ENCODE measurements at regions not wholly inside any gene's neighbourhood (a gene's known extent, or its start where the extent isn't known, plus 50 kb on each side); places are given as distances from the start of the nearest gene placed in this dataset.

GRCh38 chr16:24624102-24624501 is 84.7 kb downstream of the RBBP6 start:
- intact Hi-C loops (cut with micrococcal nuclease) = no loop called here

- intact Hi-C loops (cut with micrococcal nuclease) = no loop called here
These were observed 86.9 kb downstream of the RBBP6 start for GRCh38 chr16:24626256-24626655.

DNA sequence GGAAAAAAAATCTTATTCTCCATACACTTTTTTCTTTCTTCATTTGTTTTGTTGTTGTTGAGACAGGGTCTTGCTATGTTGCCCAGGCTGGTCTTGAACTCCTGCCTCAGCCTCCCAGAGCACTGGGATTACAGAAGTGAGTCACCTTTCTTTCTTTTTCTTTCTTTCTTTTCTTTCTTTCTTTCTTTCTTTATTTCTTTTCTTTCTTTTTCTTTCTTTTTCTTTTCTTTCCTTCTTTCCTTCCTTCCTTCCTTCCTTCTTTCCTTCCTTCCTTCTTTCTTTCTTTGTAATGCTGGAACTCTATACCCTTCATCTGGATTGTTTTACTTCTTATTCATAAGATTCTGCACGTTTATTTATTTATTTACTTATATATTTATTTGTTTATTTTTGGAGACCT is 94.5 kb upstream of the TNRC6A start:
- intact Hi-C loops (cut with micrococcal nuclease) = no loop called here

DNA sequence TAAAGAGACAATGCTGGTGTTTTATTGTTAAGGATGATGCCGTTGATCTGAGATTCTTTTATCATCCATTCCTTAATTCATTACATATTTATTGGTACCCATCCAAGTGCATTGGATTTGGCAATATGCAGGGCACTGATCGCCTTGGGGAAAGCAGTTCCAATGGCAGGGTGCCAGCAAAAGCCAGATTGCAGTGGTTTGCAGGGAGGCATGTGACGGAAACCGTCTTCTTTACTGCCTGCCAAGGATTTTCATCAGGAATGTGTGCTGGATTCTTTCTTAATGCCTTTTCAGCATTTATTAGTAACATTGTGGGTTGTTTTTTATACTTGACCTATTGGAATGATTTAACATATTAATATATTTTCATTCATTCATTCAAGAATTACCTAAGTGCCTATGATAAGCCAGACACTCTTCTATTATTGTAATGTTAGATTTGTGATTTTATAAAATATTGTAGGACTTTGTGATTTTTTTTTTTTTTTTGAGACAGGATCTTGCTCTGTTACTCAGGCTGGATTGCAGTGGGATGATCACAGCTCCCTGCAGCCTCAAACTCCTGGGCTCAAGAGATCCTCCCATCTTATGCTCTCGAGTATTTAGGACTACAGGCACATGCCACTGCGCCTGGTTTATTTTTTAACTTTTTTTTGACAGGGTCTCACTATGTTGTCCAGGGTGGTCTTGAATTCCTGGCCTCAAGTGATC is 93.4 kb upstream of the TNRC6A start:
- intact Hi-C loops (cut with micrococcal nuclease) = no loop called here

DNA sequence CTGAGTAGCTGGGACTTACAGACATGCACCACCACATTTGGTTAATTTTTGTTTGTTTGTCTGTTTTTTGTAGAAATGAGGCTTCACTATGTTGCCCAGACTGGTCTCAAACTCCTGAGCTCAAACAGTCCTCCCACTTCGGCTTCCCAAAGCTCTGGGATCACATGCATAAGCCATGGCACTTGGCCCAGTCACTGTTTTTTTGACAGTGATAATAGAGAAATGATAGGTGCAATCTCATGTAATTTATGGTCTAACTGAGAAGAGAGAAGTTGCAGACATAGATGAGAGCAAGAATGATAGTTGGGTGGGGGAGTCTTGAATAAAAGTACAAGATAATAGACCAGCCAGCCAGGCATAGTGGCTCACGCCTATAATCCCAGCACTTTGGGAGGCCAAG is 89.7 kb upstream of the TNRC6A start:
- intact Hi-C loops (cut with micrococcal nuclease) = no loop called here

- intact Hi-C loops (cut with micrococcal nuclease) = no loop called here
These were observed 86.0 kb upstream of the TNRC6A start for GRCh38 chr16:24643489-24643888.

GRCh38 chr16:24645739-24646645 is 83.5 kb upstream of the TNRC6A start:
- intact Hi-C loops (cut with micrococcal nuclease) = no loop called here

DNA sequence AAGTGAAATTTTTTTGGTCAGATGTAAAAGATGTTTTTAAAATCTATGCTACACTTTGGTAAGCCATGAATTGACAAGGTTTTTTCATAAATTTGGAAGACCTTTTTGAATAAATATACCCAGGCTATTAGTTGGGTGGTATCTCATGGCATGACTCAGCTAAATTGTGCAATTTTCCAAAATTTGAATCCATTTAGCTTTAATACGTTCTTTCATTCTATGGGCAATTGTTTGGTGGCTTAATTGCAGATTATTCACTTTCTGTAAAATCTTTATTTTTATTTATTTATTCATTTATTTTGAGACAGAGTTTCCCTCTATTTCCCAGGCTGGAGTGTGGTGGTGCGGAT is 82.8 kb upstream of the TNRC6A start:
- intact Hi-C loops (cut with micrococcal nuclease) = no loop called here

GRCh38 chr16:24652209-24652712 is 77.2 kb upstream of the TNRC6A start:
- intact Hi-C loops (cut with micrococcal nuclease) = no loop called here

DNA sequence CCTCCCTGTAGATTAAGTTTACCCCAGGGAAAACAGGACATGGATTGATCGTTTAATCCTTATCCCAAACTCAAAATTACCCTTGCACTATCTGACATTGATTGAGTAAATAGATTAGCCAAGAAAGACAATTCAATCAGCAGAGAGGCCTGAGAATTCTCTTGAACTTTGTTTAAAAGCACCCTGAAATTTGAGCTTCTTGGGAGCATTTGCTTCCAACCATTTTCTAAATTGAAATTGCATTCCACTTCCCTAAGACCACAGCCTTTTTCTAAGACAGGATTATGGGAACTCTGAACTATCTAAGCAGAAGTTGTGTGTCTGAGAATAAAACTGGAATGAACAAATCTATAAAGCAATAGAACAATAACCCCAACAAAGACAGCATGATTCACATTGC is 76.6 kb upstream of the TNRC6A start:
- intact Hi-C loops (cut with micrococcal nuclease) = no loop called here

DNA sequence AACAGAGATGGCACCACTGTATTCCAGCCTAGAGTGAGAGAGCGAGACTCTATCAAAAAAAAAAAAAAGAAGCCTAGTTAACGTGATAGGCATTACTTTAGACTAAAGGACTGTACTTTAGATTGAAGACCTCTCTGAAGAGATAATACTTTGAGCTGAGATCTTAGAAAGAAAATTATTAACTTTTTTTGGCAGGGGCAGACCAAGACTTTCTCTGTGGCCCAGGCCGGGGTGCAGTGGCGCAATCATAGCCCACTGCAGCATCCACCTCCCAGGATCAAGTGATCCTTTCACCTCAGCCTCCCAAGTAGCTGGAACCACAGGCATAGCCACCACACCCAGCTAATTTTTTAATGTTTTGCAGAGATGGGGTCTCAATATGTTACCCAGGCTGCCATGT is 75.7 kb upstream of the TNRC6A start:
- intact Hi-C loops (cut with micrococcal nuclease) = no loop called here

- intact Hi-C loops (cut with micrococcal nuclease) = loop anchor here (10.0 kb wide), 1 partner anchor 69 kb away; no protein-coding TSS in a partner anchor
These were observed 63.5 kb upstream of the TNRC6A start for GRCh38 chr16:24665942-24666341.

DNA sequence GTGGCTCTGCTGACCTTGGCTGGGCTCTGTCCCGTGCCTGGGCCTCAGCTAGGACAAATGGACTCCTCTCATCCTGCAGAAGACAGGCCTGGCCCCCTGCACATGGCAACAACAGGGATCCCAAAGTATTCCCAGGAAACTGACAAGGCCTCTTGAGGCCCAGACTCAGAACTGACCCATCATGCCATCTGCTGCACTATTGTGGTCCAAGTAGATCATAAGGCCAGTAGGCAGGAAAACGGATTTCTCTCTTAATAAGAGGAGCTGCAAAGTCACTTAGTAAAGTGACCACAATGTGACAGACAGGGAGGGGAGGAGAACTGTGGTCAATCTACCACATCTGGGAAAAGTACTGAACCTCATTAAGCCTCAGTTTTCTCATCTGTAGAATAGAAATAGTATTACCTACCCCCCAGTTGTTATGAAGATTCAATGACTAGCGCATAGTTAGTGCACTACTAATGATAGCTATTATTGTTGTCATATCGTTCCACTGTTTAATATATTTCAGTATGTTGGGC is 62.1 kb upstream of the TNRC6A start:
- intact Hi-C loops (cut with micrococcal nuclease) = loop anchor here (10.0 kb wide), 1 partner anchor 67 kb away; no protein-coding TSS in a partner anchor

DNA sequence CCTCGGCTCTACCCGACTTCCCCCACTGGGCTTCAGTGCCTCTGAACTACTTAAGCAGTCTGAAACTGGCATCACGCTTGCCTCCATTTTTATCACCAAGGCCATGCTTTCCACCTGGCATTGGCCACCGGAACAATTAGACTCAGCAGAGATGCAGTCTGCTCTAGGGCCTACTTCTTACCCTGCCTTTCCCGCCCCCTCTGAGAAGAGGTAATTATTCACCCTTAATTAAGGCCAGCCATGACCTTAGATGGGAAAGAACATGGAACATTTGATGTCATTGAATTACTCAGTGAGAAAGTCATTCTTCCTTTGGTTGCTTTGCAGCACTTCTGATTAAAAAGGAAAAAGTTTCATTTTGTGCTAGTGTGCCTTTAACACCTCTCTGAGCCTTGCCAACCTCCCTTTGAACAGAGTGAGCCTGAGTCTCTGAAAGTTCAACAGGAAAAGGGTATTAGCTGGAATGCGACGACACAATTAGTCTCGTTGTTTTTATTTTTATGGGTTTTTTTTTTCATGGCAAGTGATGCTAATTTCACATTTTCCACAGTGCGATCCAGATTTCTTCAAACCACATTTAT is 60.9 kb upstream of the TNRC6A start:
- intact Hi-C loops (cut with micrococcal nuclease) = loop anchor here (10.0 kb wide), 1 partner anchor 66 kb away; no protein-coding TSS in a partner anchor

DNA sequence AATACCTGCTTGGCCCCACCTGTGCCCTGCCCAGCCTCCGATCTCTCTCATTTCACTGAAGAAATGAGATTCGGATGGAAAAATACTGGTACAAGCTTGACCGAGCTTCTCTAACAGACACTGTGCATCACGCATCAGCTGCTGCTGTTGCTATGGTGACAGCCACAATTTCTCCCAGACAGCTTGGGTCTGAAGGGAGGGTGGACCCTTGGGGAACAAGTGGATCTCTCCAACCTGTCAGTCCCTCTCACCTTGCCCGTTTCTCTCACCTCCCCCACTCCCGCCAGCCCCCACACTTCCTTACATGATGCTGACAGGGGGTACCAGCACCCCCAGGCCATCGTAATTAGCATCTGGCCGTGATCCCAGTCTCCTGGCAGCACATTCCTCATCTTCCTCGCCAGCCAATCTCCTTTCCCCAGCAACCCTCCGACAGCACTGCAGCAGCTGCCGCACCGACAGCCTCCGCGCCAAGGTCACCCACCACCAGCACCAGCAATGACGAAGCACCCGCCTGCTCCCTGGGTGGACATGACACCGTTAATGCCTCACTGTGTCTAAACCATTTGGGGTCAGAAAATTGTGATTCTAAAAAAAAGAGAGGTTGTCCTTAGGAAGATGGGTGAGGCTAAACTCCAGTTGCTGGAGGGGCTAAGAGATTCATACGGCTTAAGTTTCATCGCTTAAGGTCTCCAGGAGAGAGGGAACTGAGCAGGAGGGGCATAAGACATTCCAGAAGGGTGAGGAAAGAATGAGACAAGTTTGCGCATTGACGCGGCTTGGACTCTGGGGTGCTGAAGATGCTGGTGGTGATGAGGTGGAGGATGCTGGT is 58.6 kb upstream of the TNRC6A start:
- intact Hi-C loops (cut with micrococcal nuclease) = no loop called here

DNA sequence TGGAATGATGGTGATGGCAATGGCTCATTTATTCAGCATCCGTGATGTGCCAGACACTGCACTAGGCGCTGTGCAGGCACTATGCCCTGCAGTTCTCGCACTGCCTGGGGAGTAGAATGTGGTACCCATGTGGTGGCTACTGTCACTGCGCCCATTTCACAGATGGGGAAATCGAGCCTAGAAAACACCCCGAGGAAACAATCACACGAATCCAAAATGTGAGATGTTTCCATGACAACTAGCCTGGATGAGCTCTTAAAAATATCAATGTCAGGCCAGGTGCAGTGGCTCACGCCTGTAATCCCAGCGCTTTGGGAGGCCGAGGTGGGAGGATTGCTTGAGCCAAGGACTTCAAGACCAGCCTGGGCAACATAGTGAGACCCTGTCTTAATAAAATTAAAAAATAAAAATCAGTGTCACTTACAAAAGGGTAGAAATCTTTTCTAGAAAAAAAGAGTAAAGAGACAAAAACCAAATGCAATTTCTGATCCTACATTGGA is 57.9 kb upstream of the TNRC6A start:
- intact Hi-C loops (cut with micrococcal nuclease) = no loop called here

DNA sequence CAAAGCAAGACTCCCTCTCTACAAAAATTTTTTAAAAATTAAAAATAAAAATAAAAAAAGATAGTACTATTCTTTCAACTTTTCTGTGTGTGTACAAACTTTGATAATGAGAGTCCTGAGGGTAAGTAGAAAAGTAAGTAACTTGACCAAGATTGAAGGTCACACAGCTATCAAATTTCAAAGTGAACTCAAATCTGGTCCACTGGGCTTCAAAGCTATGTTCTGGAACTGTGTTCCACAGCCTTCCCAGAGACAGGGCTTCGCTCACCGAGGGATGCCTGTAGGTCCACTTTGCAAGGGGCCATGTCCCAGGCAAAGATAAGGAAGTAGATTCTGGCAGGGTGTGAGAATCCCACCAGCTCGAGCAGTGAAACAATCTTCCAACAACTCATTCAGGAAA is 56.3 kb upstream of the TNRC6A start:
- intact Hi-C loops (cut with micrococcal nuclease) = no loop called here

GRCh38 chr16:24674877-24675276 is 54.6 kb upstream of the TNRC6A start:
- intact Hi-C loops (cut with micrococcal nuclease) = no loop called here

DNA sequence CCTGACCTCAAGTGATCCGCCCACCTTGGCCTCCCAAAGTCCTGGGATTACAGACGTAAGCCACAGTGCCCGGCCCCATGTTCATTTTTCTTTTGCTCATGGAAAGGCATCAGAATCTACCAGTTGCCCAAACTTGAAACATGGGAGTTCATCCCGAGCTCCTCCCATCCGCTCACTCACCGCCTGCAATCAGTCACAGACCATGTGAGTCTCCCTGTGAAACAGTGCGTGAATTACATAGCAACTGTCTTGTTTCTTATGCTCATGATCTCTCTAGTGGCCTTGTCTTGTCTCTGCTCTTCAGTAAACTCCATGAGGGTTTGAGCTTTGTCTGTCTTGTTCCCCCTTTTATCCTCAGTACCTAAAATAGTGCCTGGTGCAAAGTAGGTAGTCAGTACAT is 52.1 kb upstream of the TNRC6A start:
- intact Hi-C loops (cut with micrococcal nuclease) = no loop called here

All from T-helper 2 cell treated with Interferon-gamma antibody and Interleukin-4, amounts not matched to agents 100 ng/mL and 5 ng/mL, for 36 hours (primary cell).